Suprapubic skin (tissue), 4 donors: ENCODE measurements at regions not wholly inside any gene's neighbourhood (a gene's known extent, or its start where the extent isn't known, plus 50 kb on each side); places are given as distances from the start of the nearest gene placed in this dataset.

Experiments
- DNase-seq, 2 donors: peaks; one replicate each; pipeline ENCODE4 v3.0.0-alpha.2; 2019; ENCODE audit warnings: low spot score in 2 of 2
- H3K27ac ChIP-seq: fragments of 200-600 bp; sonication (generic); one replicate; pipeline ENCODE4 v1.5.1; 2019
- H3K27me3 ChIP-seq: fragments of 200-600 bp; sonication (generic); one replicate; pipeline ENCODE4 v1.5.1; 2019
- H3K36me3 ChIP-seq: fragments of 200-600 bp; sonication (generic); one replicate; pipeline ENCODE4 v1.5.1; 2019
- H3K4me1 ChIP-seq: fragments of 200-600 bp; sonication (generic); one replicate; pipeline ENCODE4 v1.5.1; 2019
- H3K4me3 ChIP-seq: fragments of 200-600 bp; sonication (generic); one replicate; pipeline ENCODE4 v1.5.1; 2019; ENCODE audit warnings: mild to moderate bottlenecking
- H3K9me3 ChIP-seq: fragments of 200-600 bp; sonication (generic); one replicate; pipeline ENCODE4 v1.5.1; 2019
- EP300 ChIP-seq: sonication (generic); formaldehyde crosslinking; IDR thresholded peaks from one replicate; pipeline ENCODE4 v1.6.1; 2017; ENCODE audit warnings: antibody characterized with exemption
- POLR2A ChIP-seq, 2 donors: fragments of 450-650 bp; IDR thresholded peaks; one replicate each; pipeline ENCODE4 v1.6.1; 2017; ENCODE audit warnings: antibody characterized with exemption in 2 of 2, mild to moderate bottlenecking in 2 of 2, moderate library complexity in 2 of 2
- POLR2AphosphoS5 ChIP-seq, 3 donors: sonication (generic); formaldehyde crosslinking; IDR thresholded peaks; one replicate each; pipeline ENCODE4 v1.6.1; 2017; ENCODE audit warnings: antibody characterized with exemption in 3 of 3
- WGBS: methylation state at CpG from one replicate; pipeline ENCODE4 v1.1.5; 2018; 5-methylcytosine and 5-hydroxymethylcytosine counted together
- TF ChIP-seq, protein P1 (sequence below), 2 donors: fragments of 200-600 bp in 1 of 2; fragments of 450-650 bp in 1 of 2; sonication (generic) in 1 of 2; IDR thresholded peaks; one replicate each; pipeline ENCODE4 v1.5.1; 2016 to 2019; ENCODE audit warnings: antibody characterized with exemption in 2 of 2, mild to moderate bottlenecking in 1 of 2, moderate library complexity in 1 of 2

DNA sequence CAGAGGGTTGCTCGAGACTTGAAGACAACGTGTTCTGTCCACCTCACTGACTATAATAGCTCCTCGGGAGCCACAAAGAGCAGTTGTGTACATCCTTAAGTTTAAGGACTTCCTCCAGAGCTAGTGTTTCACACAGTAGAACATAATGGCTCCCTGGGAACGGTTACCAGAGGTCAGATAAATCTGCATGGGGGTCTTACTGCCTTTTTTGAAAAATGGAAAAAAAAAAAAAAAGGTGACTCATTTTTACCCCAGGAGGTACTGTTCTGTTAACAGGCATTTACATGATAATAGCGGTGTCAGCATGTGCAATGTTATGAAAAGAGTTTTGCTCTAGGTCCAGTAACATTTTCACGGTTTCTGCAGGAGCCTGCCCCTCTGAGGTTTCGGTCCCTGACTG, 498.9 kb upstream of the WWC1 start:
- Histone ChIP-seq H3K4me3 (no peak overlapping the region), H3K27ac (no peak overlapping the region), H3K4me1 (no peaks in the 10 kb centered on the region), H3K9me3 (no peaks in the 10 kb centered on the region), H3K36me3 (no peaks in the 10 kb centered on the region), H3K27me3 (no peaks in the 10 kb centered on the region)
- TF ChIP-seq POLR2AphosphoS5 (IDR thresholded peaks at IDR 0.05) (no peak), POLR2A (IDR thresholded peaks at IDR 0.05) (no peak), EP300 (no peak)
- TF ChIP-seq, protein P1, sequence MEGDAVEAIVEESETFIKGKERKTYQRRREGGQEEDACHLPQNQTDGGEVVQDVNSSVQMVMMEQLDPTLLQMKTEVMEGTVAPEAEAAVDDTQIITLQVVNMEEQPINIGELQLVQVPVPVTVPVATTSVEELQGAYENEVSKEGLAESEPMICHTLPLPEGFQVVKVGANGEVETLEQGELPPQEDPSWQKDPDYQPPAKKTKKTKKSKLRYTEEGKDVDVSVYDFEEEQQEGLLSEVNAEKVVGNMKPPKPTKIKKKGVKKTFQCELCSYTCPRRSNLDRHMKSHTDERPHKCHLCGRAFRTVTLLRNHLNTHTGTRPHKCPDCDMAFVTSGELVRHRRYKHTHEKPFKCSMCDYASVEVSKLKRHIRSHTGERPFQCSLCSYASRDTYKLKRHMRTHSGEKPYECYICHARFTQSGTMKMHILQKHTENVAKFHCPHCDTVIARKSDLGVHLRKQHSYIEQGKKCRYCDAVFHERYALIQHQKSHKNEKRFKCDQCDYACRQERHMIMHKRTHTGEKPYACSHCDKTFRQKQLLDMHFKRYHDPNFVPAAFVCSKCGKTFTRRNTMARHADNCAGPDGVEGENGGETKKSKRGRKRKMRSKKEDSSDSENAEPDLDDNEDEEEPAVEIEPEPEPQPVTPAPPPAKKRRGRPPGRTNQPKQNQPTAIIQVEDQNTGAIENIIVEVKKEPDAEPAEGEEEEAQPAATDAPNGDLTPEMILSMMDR (IDR thresholded peaks at IDR 0.05): no peak
- WGBS: 84% methylated on average over 7 of the region's 7 CpGs
- no peak for DNase-seq

DNA sequence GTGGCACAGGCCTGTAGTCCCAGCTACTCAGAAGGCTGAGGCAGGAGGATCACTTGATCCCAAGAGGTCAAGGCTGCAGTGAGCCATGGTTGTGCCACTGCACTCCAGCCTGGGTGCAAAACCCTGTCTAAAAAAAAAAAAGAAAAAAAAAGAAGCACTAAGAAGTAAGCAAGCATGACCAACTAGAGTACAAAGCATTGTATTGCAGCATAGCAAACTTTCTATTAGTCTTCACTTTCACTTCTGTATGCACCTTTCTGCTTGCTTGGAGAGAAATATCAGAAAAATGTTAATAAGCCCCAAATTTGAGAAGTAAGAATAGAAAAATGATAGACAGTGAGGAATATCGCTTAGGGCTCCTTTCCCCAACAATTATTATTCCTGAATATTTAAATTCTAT, 497.7 kb upstream of the WWC1 start:
- Histone ChIP-seq H3K4me1 (no peaks in the 10 kb centered on the region), H3K27me3 (no peaks in the 10 kb centered on the region), H3K27ac (no peak overlapping the region), H3K36me3 (no peaks in the 10 kb centered on the region), H3K4me3 (no peak overlapping the region), H3K9me3 (no peaks in the 10 kb centered on the region)
- 93% methylated on average over 1 of the region's 1 CpG for WGBS
- DNase-seq: no peak
- TF ChIP-seq POLR2A (IDR thresholded peaks at IDR 0.05) (no peak), EP300 (no peak), POLR2AphosphoS5 (IDR thresholded peaks at IDR 0.05) (no peak)
- TF ChIP-seq, protein P1 (IDR thresholded peaks at IDR 0.05): no peak

DNA sequence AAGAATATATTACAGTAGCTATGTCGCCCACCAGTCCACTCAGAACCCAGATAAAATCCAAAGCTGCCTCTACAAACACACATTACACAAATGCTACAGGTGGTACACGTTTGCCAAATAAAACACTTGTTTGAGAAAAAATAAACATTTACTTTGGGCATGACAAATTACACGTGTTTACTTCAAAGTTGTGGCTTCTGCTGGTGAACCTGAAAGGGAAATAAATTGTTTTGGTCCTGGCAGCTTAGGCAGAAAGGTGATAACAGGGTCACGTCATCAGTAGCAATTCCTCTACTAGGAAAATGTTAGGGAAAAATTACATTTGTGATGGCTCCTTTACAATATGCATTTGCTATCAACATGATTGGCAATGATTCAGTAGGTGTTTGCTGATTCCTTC, 497.3 kb upstream of the WWC1 start:
- Histone ChIP-seq H3K27me3 (no peaks in the 10 kb centered on the region), H3K9me3 (no peaks in the 10 kb centered on the region), H3K4me1 (no peaks in the 10 kb centered on the region), H3K27ac (no peak overlapping the region), H3K36me3 (no peaks in the 10 kb centered on the region), H3K4me3 (no peak overlapping the region)
- WGBS: 61% methylated on average over 4 of the region's 4 CpGs
- DNase-seq: no peak
- no peak for TF ChIP-seq EP300
- no peak for TF ChIP-seq POLR2AphosphoS5 (IDR thresholded peaks at IDR 0.05)
- TF ChIP-seq POLR2A (IDR thresholded peaks at IDR 0.05): no peak
- TF ChIP-seq, protein P1 (IDR thresholded peaks at IDR 0.05): no peak

DNA sequence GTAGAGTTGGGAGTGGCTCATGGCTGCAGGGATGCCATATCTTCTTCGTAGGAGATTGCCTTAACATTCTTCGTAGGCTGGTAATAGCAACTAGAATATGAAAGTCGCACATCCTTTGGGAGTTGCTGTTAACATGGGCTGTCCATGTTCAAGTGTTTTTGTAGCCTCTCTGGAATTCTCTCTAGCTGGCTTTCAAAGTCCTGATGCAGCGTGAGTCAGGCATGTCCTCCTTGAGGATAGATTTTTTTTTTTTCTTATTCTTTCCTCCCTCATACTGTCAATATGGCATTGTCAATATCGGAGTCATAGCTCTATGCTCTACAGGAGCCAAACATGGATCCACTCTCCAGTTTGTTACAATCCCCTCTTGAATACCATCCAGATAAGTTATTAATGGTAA, 494.8 kb upstream of the WWC1 start:
- DNase-seq: no peak
- H3K4me3 ChIP-seq: no peak overlapping the region
- no peaks in the 10 kb centered on the region for H3K4me1 ChIP-seq
- H3K27me3 ChIP-seq: no peaks in the 10 kb centered on the region
- WGBS: 83% methylated on average over 5 of the region's 5 CpGs
- TF ChIP-seq POLR2A (IDR thresholded peaks at IDR 0.05): no peak
- TF ChIP-seq POLR2AphosphoS5 (IDR thresholded peaks at IDR 0.05): no peak
- no peak for TF ChIP-seq EP300
- TF ChIP-seq, protein P1 (IDR thresholded peaks at IDR 0.05): no peak
- H3K9me3 ChIP-seq: no peaks in the 10 kb centered on the region
- no peak overlapping the region for H3K27ac ChIP-seq
- no peaks in the 10 kb centered on the region for H3K36me3 ChIP-seq

DNA sequence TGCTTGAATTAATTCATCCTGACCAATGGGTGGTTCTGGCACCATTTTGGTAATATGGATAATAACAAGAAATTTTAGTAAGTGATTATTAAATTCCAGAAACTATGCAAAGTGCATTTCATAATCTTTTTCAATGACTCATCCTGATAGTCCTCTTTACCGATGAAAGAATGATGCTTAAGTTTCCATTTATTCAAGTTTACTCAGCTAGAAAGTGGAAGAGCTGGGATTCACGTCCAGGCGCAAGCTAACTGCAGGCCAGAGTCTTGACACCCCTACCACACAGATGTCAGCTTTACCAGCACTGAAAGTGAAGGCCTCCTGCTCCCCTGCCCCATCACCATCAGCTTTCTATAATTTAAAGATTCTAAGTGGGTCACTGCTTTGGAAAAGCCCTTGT, 493.5 kb upstream of the WWC1 start:
- Histone ChIP-seq H3K4me3 (no peak overlapping the region), H3K27ac (no peak overlapping the region), H3K9me3 (no peaks in the 10 kb centered on the region), H3K4me1 (no peaks in the 10 kb centered on the region), H3K36me3 (no peaks in the 10 kb centered on the region), H3K27me3 (no peaks in the 10 kb centered on the region)
- WGBS: 65% methylated on average over 3 of the region's 3 CpGs
- DNase-seq: no peak
- TF ChIP-seq POLR2A (IDR thresholded peaks at IDR 0.05) (no peak), POLR2AphosphoS5 (IDR thresholded peaks at IDR 0.05) (no peak), EP300 (no peak)

DNA sequence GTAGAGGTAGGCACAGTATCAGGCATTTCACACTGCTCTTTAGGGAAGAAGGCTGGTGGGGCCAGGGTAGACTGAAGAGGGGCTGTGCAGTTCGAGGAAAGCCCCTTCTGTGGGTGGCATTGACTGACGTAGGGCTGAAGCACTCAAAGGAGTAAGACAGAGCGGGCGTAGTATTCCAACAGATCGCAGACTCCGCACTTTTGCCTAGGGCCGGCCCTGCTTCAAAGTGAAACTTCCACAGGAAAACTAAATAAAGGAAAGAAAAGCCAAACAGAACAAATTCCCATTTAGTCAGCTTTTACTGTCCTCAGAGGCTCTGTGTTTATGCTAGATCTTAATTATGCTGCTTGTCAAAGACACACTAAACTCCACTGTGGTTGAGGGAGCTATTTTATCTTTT, 493.0 kb upstream of the WWC1 start:
- no peaks in the 10 kb centered on the region for H3K9me3 ChIP-seq
- H3K4me1 ChIP-seq: no peaks in the 10 kb centered on the region
- DNase-seq: no peak
- no peak overlapping the region for H3K4me3 ChIP-seq
- WGBS: 68% methylated on average over 7 of the region's 7 CpGs
- H3K36me3 ChIP-seq: no peaks in the 10 kb centered on the region
- TF ChIP-seq, protein P1 (IDR thresholded peaks at IDR 0.05): no peak
- TF ChIP-seq POLR2A (IDR thresholded peaks at IDR 0.05) (no peak), EP300 (no peak), POLR2AphosphoS5 (IDR thresholded peaks at IDR 0.05) (no peak)
- H3K27me3 ChIP-seq: no peaks in the 10 kb centered on the region
- H3K27ac ChIP-seq: no peak overlapping the region
